ENCODE measurements at regions not wholly inside any gene's neighbourhood (a gene's known extent, or its start where the extent isn't known, plus 50 kb on each side); places are given as distances from the start of the nearest gene placed in this dataset.

GRCh38 chr14:58770491-58770982 is 132.8 kb downstream of the DACT1 start (continued):
- TF ChIP-seq, protein P1, sequence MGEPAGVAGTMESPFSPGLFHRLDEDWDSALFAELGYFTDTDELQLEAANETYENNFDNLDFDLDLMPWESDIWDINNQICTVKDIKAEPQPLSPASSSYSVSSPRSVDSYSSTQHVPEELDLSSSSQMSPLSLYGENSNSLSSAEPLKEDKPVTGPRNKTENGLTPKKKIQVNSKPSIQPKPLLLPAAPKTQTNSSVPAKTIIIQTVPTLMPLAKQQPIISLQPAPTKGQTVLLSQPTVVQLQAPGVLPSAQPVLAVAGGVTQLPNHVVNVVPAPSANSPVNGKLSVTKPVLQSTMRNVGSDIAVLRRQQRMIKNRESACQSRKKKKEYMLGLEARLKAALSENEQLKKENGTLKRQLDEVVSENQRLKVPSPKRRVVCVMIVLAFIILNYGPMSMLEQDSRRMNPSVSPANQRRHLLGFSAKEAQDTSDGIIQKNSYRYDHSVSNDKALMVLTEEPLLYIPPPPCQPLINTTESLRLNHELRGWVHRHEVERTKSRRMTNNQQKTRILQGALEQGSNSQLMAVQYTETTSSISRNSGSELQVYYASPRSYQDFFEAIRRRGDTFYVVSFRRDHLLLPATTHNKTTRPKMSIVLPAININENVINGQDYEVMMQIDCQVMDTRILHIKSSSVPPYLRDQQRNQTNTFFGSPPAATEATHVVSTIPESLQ (CRISPR knock-in tag; IDR thresholded peaks at IDR 0.05): no peak
- no peak for TF ChIP-seq NR2C2 (CRISPR knock-in tag; IDR thresholded peaks at IDR 0.05)

DNA sequence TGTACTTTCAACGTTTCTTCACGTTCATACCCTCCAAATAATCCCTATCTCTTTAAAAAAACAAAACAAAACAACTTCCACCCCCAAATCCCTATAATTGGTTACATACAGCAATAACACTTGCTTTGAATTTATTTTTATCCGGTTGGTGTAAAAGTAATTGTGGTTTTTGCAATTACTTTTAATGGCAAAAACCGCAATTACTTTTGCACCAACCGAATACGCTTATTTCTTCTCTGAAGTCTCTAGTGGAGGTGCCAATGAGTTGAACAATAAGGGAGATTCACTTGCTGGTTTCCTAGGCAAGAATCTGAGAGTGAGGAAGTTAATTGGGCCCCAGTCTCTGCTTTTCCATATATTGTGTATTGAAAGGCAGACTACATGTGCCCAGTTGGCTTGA is 133.3 kb downstream of the DACT1 start:
- peaks cover 11% of the 10 kb centered on the region for H3K9me3 Mint-ChIP-seq
- ChIA-PET POLR2A (no interaction called here), CTCF (no interaction called here)
- peaks cover 43% of the 10 kb centered on the region for H3K4me1 Mint-ChIP-seq
- H3K4me3 Mint-ChIP-seq: no peak overlapping the region
- H3K27me3 Mint-ChIP-seq (ENCODE audit: low read depth): peaks cover 69% of the 10 kb centered on the region
- DNase-seq (ENCODE audit: low spot score) (no peak), ATAC-seq (no peak)
- H3K27ac Mint-ChIP-seq: no peak overlapping the region
- H3K36me3 Mint-ChIP-seq: peaks cover 5% of the 10 kb centered on the region
- TF ChIP-seq, protein P2, sequence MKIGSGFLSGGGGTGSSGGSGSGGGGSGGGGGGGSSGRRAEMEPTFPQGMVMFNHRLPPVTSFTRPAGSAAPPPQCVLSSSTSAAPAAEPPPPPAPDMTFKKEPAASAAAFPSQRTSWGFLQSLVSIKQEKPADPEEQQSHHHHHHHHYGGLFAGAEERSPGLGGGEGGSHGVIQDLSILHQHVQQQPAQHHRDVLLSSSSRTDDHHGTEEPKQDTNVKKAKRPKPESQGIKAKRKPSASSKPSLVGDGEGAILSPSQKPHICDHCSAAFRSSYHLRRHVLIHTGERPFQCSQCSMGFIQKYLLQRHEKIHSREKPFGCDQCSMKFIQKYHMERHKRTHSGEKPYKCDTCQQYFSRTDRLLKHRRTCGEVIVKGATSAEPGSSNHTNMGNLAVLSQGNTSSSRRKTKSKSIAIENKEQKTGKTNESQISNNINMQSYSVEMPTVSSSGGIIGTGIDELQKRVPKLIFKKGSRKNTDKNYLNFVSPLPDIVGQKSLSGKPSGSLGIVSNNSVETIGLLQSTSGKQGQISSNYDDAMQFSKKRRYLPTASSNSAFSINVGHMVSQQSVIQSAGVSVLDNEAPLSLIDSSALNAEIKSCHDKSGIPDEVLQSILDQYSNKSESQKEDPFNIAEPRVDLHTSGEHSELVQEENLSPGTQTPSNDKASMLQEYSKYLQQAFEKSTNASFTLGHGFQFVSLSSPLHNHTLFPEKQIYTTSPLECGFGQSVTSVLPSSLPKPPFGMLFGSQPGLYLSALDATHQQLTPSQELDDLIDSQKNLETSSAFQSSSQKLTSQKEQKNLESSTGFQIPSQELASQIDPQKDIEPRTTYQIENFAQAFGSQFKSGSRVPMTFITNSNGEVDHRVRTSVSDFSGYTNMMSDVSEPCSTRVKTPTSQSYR (CRISPR knock-in tag; IDR thresholded peaks at IDR 0.05): no peak
- no peak for TF ChIP-seq KAT7 (CRISPR knock-in tag; IDR thresholded peaks at IDR 0.05; ENCODE audit: borderline replicate concordance)
- TF ChIP-seq STAT6 (CRISPR knock-in tag; conservative IDR thresholded peaks at IDR 0.05; ENCODE audit: low read depth): no peak
- no peak for TF ChIP-seq ERG (CRISPR knock-in tag; IDR thresholded peaks at IDR 0.05)

DNA sequence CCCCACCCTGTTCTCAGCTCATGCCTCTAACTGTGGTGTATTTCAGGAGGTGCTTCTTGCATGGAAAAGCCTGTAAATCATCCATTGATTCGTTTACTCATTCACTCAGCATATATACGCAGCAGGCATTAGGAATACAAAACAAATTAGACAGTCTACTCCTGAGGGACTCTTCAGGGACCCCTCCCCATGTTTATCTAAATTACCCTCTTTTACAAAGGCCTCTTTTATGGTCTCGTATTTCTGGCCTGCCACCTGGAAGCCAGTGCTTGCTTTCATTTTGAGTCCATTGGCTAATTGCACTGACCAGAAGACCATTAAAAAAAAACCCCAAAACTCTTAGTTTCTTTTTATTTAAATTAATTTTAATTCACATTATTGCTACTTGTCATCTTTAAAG is 134.4 kb downstream of the DACT1 start:
- ChIA-PET CTCF (no interaction called here), POLR2A (no interaction called here)
- Mint-ChIP-seq H3K27ac (no peak overlapping the region), H3K9me3 (peaks cover 11% of the 10 kb centered on the region), H3K27me3 (ENCODE audit: low read depth) (peaks cover 58% of the 10 kb centered on the region), H3K4me1 (peaks cover 43% of the 10 kb centered on the region), H3K4me3 (no peak overlapping the region), H3K36me3 (peaks cover 5% of the 10 kb centered on the region)
- ATAC-seq: no peak
- DNase-seq (ENCODE audit: low spot score): no peak
- TF ChIP-seq ZNF317 (CRISPR knock-in tag; IDR thresholded peaks at IDR 0.05; ENCODE audit: borderline replicate concordance, low read depth) (no peak), CTCF (IDR thresholded peaks at IDR 0.05) (no peak), USF1 (CRISPR knock-in tag; IDR thresholded peaks at IDR 0.05) (no peak), ZNF423 (CRISPR knock-in tag; IDR thresholded peaks at IDR 0.05) (no peak), ZBTB21 (CRISPR knock-in tag; IDR thresholded peaks at IDR 0.05; ENCODE audit: borderline replicate concordance) (no peak), NR3C1 (CRISPR knock-in tag; conservative IDR thresholded peaks at IDR 0.05; ENCODE audit: low read depth) (no peak), IRF2 (CRISPR knock-in tag; IDR thresholded peaks at IDR 0.05; ENCODE audit: borderline replicate concordance, low read depth) (no peak)
- TF ChIP-seq, protein P3, sequence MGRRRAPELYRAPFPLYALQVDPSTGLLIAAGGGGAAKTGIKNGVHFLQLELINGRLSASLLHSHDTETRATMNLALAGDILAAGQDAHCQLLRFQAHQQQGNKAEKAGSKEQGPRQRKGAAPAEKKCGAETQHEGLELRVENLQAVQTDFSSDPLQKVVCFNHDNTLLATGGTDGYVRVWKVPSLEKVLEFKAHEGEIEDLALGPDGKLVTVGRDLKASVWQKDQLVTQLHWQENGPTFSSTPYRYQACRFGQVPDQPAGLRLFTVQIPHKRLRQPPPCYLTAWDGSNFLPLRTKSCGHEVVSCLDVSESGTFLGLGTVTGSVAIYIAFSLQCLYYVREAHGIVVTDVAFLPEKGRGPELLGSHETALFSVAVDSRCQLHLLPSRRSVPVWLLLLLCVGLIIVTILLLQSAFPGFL (CRISPR knock-in tag; IDR thresholded peaks at IDR 0.05; ENCODE audit: borderline replicate concordance): no peak
- TF ChIP-seq, protein P4, sequence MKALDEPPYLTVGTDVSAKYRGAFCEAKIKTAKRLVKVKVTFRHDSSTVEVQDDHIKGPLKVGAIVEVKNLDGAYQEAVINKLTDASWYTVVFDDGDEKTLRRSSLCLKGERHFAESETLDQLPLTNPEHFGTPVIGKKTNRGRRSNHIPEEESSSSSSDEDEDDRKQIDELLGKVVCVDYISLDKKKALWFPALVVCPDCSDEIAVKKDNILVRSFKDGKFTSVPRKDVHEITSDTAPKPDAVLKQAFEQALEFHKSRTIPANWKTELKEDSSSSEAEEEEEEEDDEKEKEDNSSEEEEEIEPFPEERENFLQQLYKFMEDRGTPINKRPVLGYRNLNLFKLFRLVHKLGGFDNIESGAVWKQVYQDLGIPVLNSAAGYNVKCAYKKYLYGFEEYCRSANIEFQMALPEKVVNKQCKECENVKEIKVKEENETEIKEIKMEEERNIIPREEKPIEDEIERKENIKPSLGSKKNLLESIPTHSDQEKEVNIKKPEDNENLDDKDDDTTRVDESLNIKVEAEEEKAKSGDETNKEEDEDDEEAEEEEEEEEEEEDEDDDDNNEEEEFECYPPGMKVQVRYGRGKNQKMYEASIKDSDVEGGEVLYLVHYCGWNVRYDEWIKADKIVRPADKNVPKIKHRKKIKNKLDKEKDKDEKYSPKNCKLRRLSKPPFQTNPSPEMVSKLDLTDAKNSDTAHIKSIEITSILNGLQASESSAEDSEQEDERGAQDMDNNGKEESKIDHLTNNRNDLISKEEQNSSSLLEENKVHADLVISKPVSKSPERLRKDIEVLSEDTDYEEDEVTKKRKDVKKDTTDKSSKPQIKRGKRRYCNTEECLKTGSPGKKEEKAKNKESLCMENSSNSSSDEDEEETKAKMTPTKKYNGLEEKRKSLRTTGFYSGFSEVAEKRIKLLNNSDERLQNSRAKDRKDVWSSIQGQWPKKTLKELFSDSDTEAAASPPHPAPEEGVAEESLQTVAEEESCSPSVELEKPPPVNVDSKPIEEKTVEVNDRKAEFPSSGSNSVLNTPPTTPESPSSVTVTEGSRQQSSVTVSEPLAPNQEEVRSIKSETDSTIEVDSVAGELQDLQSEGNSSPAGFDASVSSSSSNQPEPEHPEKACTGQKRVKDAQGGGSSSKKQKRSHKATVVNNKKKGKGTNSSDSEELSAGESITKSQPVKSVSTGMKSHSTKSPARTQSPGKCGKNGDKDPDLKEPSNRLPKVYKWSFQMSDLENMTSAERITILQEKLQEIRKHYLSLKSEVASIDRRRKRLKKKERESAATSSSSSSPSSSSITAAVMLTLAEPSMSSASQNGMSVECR (CRISPR knock-in tag; IDR thresholded peaks at IDR 0.05; ENCODE audit: borderline replicate concordance): no peak
